Mucosa of rectum (tissue), 2 donors: ENCODE measurements at regions not wholly inside any gene's neighbourhood (a gene's known extent, or its start where the extent isn't known, plus 50 kb on each side); places are given as distances from the start of the nearest gene placed in this dataset.

Experiments used
- H3K27ac ChIP-seq, 2 donors: one replicate each; pipeline ENCODE4 v1.7.0; 2013; ENCODE audit warnings: inconsistent platforms in 2 of 2, low read depth in 2 of 2, low read length in 2 of 2
- H3K27me3 ChIP-seq, 2 donors: one replicate each; pipeline ENCODE4 v1.7.0; 2013; ENCODE audit warnings: low read length in 2 of 2; ENCODE audit not compliant: control insufficient read depth in 2 of 2, insufficient read depth in 2 of 2
- H3K36me3 ChIP-seq, 2 donors: one replicate each; pipeline ENCODE4 v1.7.0; 2013; ENCODE audit warnings: low read length in 2 of 2; ENCODE audit not compliant: control insufficient read depth in 2 of 2, insufficient read depth in 2 of 2
- H3K4me1 ChIP-seq, 2 donors: one replicate each; pipeline ENCODE4 v1.7.0; 2013; ENCODE audit warnings: low read length in 2 of 2, mild to moderate bottlenecking in 1 of 2; ENCODE audit not compliant: control insufficient read depth in 2 of 2, insufficient read depth in 2 of 2
- H3K4me3 ChIP-seq, 2 donors: one replicate each; pipeline ENCODE4 v1.7.0; 2013; ENCODE audit warnings: low read length in 2 of 2
- H3K9ac ChIP-seq, 2 donors: one replicate each; pipeline ENCODE4 v1.7.0; 2013; ENCODE audit warnings: low read length in 2 of 2, low read depth in 1 of 2, mild to moderate bottlenecking in 1 of 2
- H3K9me3 ChIP-seq, 2 donors: one replicate each; pipeline ENCODE4 v1.7.0; 2013; ENCODE audit warnings: low read length in 2 of 2; ENCODE audit not compliant: control insufficient read depth in 2 of 2
- donor health status: healthy.
- donor health status: Normal muscosa, but diverticular disease.

- Histone ChIP-seq H3K9me3 (peaks cover 0 to 2% of the 10 kb centered on the region in 2 donors), H3K27ac (no peak overlapping the region), H3K27me3 (no peaks in the 10 kb centered on the region), H3K9ac (no peak overlapping the region), H3K4me1 (no peaks in the 10 kb centered on the region), H3K4me3 (no peak overlapping the region), H3K36me3 (no peaks in the 10 kb centered on the region)
These were observed 110.4 kb upstream of the VRK2 start for GRCh38 chr2:57936216-57936615.

GRCh38 chr2:57937456-57937855 is 109.2 kb upstream of the VRK2 start:
- no peaks in the 10 kb centered on the region for H3K9me3 ChIP-seq
- no peak overlapping the region for H3K27ac ChIP-seq
- no peaks in the 10 kb centered on the region for H3K36me3 ChIP-seq
- no peaks in the 10 kb centered on the region for H3K27me3 ChIP-seq
- no peak overlapping the region for H3K9ac ChIP-seq
- no peak overlapping the region for H3K4me3 ChIP-seq
- H3K4me1 ChIP-seq: no peaks in the 10 kb centered on the region

- Histone ChIP-seq H3K27ac (no peak overlapping the region), H3K4me1 (no peaks in the 10 kb centered on the region), H3K9me3 (no peaks in the 10 kb centered on the region), H3K27me3 (no peaks in the 10 kb centered on the region), H3K9ac (no peak overlapping the region), H3K4me3 (no peak overlapping the region), H3K36me3 (no peaks in the 10 kb centered on the region)
These were observed 104.8 kb upstream of the VRK2 start for GRCh38 chr2:57941816-57942215.

GRCh38 chr2:57943315-57943714 is 103.3 kb upstream of the VRK2 start:
- H3K36me3 ChIP-seq: no peaks in the 10 kb centered on the region

GRCh38 chr2:57947398-57947797 is 99.2 kb upstream of the VRK2 start:
- Histone ChIP-seq H3K27me3 (no peaks in the 10 kb centered on the region), H3K27ac (no peak overlapping the region), H3K4me1 (no peaks in the 10 kb centered on the region), H3K4me3 (no peak overlapping the region), H3K36me3 (no peaks in the 10 kb centered on the region), H3K9me3 (no peaks in the 10 kb centered on the region), H3K9ac (no peak overlapping the region)

More at GRCh38 chr2:57943315-57943714, 103.3 kb upstream of the VRK2 start:
- Histone ChIP-seq H3K27me3 (no peaks in the 10 kb centered on the region), H3K9me3 (no peaks in the 10 kb centered on the region), H3K27ac (no peak overlapping the region), H3K4me1 (no peaks in the 10 kb centered on the region), H3K9ac (no peak overlapping the region), H3K4me3 (no peak overlapping the region)

GRCh38 chr2:57954020-57954419 is 92.6 kb upstream of the VRK2 start:
- Histone ChIP-seq H3K9ac (no peak overlapping the region), H3K9me3 (no peaks in the 10 kb centered on the region), H3K4me3 (no peak overlapping the region), H3K27me3 (no peaks in the 10 kb centered on the region), H3K36me3 (no peaks in the 10 kb centered on the region), H3K27ac (no peak overlapping the region), H3K4me1 (no peaks in the 10 kb centered on the region)

GRCh38 chr2:57957238-57957637 is 89.4 kb upstream of the VRK2 start:
- H3K36me3 ChIP-seq: no peaks in the 10 kb centered on the region
- H3K9me3 ChIP-seq: no peaks in the 10 kb centered on the region
- H3K27ac ChIP-seq: no peak overlapping the region
- H3K9ac ChIP-seq: no peak overlapping the region
- H3K4me1 ChIP-seq: no peaks in the 10 kb centered on the region
- no peaks in the 10 kb centered on the region for H3K27me3 ChIP-seq
- H3K4me3 ChIP-seq: no peak overlapping the region

GRCh38 chr2:57959390-57959789 is 87.2 kb upstream of the VRK2 start:
- no peaks in the 10 kb centered on the region for H3K4me1 ChIP-seq
- no peak overlapping the region for H3K4me3 ChIP-seq
- no peak overlapping the region for H3K9ac ChIP-seq
- no peak overlapping the region for H3K27ac ChIP-seq
- no peaks in the 10 kb centered on the region for H3K27me3 ChIP-seq
- H3K36me3 ChIP-seq: no peaks in the 10 kb centered on the region
- no peaks in the 10 kb centered on the region for H3K9me3 ChIP-seq

GRCh38 chr2:57962861-57963260 is 83.7 kb upstream of the VRK2 start:
- H3K27ac ChIP-seq: no peak overlapping the region
- no peak overlapping the region for H3K4me3 ChIP-seq
- no peaks in the 10 kb centered on the region for H3K36me3 ChIP-seq
- H3K9me3 ChIP-seq: no peaks in the 10 kb centered on the region
- H3K4me1 ChIP-seq: no peaks in the 10 kb centered on the region
- H3K27me3 ChIP-seq: no peaks in the 10 kb centered on the region
- no peak overlapping the region for H3K9ac ChIP-seq

- H3K9ac ChIP-seq: no peak overlapping the region
- no peak overlapping the region for H3K27ac ChIP-seq
- H3K9me3 ChIP-seq: no peaks in the 10 kb centered on the region
- no peaks in the 10 kb centered on the region for H3K4me1 ChIP-seq
- H3K36me3 ChIP-seq: no peaks in the 10 kb centered on the region
- no peak overlapping the region for H3K4me3 ChIP-seq
- H3K27me3 ChIP-seq: no peaks in the 10 kb centered on the region
These were observed 81.4 kb upstream of the VRK2 start for GRCh38 chr2:57965219-57965618.

- Histone ChIP-seq H3K36me3 (no peaks in the 10 kb centered on the region), H3K4me1 (no peaks in the 10 kb centered on the region), H3K4me3 (no peak overlapping the region), H3K27ac (no peak overlapping the region), H3K27me3 (no peaks in the 10 kb centered on the region), H3K9ac (no peak overlapping the region), H3K9me3 (no peaks in the 10 kb centered on the region)
These were observed 80.6 kb upstream of the VRK2 start for GRCh38 chr2:57965961-57966360.
